SK-N-MC (cell line): ENCODE measurements at regions not wholly inside any gene's neighbourhood (a gene's known extent, or its start where the extent isn't known, plus 50 kb on each side); places are given as distances from the start of the nearest gene placed in this dataset.

ENCODE experiments used
- DNase-seq: peaks from one replicate; pipeline ENCODE4 v3.0.0-alpha.2; 2011; ENCODE audit warnings: low read depth, low spot score
- H3K27ac ChIP-seq: fragments of 200-600 bp; sonication (generic); 2 replicates; pipeline ENCODE4 v1.5.1; 2016; ENCODE audit warnings: mixed run types
- H3K36me3 ChIP-seq: fragments of 200-600 bp; sonication (generic); 2 replicates; pipeline ENCODE4 v1.6.1; 2017; ENCODE audit warnings: antibody characterized with exemption, low read length, mixed read lengths; ENCODE audit not compliant: insufficient read depth
- H3K4me3 ChIP-seq: fragments of 200-600 bp; sonication (generic); 2 replicates; pipeline ENCODE4 v1.5.1; 2016
- H3K9ac ChIP-seq: fragments of 200-600 bp; sonication (generic); 2 replicates; pipeline ENCODE4 v1.8.0; 2017; ENCODE audit warnings: mixed run types, mixed read lengths; ENCODE audit not compliant: insufficient read length
- H3K9me3 ChIP-seq: fragments of 200-600 bp; sonication (generic); 2 replicates; pipeline ENCODE4 v1.6.1; 2017; ENCODE audit warnings: low read depth, mild to moderate bottlenecking, antibody characterized with exemption, low read length, moderate library complexity, mixed read lengths
- EZH2 ChIP-seq: fragments of 200-600 bp; sonication (generic); IDR thresholded peaks from one replicate; pipeline ENCODE4 v1.6.1; 2017; ENCODE audit warnings: antibody characterized with exemption
- FOXP2 ChIP-seq: optimal IDR thresholded peaks from 2 replicates; pipeline ENCODE3; 2011; ENCODE audit warnings: mild to moderate bottlenecking, moderate library complexity; ENCODE audit not compliant: insufficient read depth; ENCODE audit errors: extremely low read length, control extremely low read depth
- POLR2AphosphoS5 ChIP-seq: IDR thresholded peaks from 2 replicates; pipeline ENCODE4 v1.6.1; 2012; ENCODE audit warnings: mild to moderate bottlenecking, low read depth, low read length, borderline replicate concordance

DNA sequence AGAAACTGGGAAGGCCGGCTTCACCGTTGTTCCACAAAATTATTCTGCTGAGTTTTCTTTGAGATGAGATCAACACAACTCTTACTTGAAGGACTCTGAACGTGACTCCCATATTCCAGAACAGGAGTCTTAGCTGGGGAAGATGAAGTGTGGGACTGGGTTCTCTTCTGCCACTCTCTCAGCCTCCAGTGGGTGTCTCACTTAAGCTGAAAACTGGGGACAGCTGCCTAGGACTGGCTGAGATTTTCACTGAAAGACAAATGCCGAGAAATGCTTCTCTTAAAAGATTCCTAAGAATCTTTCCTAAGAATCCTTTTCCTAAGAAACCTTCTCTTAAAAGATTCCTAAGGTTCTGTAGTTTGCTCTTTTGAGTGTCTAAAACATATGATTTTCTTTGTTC, 156.6 kb upstream of the LHCGR start:
- DNase-seq, result no peak
- no peaks in the 10 kb centered on the region for H3K9me3 ChIP-seq
- no peak for TF ChIP-seq POLR2AphosphoS5
- no peak for TF ChIP-seq FOXP2
- TF ChIP-seq EZH2, result no peak

DNA sequence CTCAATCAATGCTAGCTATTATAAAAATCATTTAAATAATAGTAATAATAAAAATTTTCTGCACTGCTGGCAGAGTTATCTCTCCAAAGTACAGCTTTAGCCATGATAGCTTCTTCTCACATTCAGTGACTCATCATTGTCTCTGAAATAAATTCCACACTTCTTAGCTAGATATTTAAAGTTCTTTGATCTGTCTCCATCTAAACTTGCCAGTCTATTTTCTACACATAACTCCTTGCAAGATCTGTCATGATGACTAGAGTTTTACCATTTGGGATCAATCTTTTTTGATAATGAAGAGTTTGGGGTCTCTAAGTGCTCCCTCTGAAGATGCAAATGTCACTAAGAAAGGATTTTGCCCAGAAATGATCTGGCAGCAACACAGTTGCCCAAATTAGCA, 155.4 kb upstream of the LHCGR start:
- no peak for DNase-seq
- TF ChIP-seq EZH2, result no peak
- no peak for TF ChIP-seq POLR2AphosphoS5
- no peak for TF ChIP-seq FOXP2
- Histone ChIP-seq H3K9me3 (no peaks in the 10 kb centered on the region), H3K9ac (no peak overlapping the region), H3K36me3 (no peaks in the 10 kb centered on the region), H3K4me3 (no peak overlapping the region), H3K27ac (no peak overlapping the region)

More for the DNA sequence above, 156.6 kb upstream of the LHCGR start:
- H3K36me3 ChIP-seq, result no peaks in the 10 kb centered on the region
- no peak overlapping the region for H3K27ac ChIP-seq
- H3K4me3 ChIP-seq, result no peak overlapping the region
- H3K9ac ChIP-seq, result no peak overlapping the region

DNA sequence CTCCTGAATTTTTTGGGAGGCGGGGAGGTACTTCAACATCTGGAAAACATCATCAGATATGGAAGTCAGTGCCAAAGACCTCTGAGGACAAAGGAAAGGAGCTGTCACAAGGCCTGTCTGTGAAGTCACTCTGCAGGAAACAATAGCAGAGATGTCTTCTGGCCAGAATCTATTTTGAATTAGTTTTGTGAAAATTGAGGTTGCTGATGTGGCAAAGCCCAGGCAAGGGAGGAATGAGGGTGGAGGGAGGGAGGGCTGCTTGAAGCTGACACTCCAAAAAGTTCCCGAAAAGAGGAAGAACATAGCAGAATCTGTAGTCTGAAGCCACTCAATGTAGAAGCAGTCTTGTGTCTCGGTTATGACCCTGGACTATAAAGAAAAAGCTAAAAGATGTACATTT, 151.1 kb upstream of the LHCGR start:
- no peaks in the 10 kb centered on the region for H3K9me3 ChIP-seq
- no peaks in the 10 kb centered on the region for H3K36me3 ChIP-seq
- TF ChIP-seq POLR2AphosphoS5 (no peak), EZH2 (no peak)
- H3K4me3 ChIP-seq, result no peak overlapping the region
- DNase-seq, result no peak
- H3K9ac ChIP-seq, result no peak overlapping the region
- H3K27ac ChIP-seq, result no peak overlapping the region

DNA sequence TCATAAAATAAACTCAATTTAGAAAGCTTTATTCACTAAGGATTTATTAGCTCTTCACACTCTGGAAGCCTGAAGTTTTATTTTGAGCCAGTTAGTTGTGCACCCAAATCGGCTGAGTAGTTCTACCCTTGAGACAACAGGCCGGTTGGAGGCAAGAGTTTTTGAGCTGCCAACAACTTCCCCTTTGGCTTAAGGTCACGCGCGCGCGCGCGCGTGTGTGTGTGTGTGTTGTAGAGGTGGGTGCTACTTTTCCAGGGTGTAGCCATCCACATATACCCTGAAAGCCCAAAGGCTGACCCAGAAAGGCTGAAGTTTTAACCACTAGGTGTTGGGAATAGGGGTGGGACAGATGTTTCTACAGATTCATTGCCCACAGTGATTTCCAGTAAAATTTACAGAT, 150.2 kb upstream of the LHCGR start:
- no peak for DNase-seq
- TF ChIP-seq EZH2 (no peak), FOXP2 (no peak), POLR2AphosphoS5 (no peak)
- H3K9ac ChIP-seq, result no peak overlapping the region
- H3K36me3 ChIP-seq, result no peaks in the 10 kb centered on the region
- no peak overlapping the region for H3K4me3 ChIP-seq
- H3K9me3 ChIP-seq, result no peaks in the 10 kb centered on the region
- H3K27ac ChIP-seq, result no peak overlapping the region

DNA sequence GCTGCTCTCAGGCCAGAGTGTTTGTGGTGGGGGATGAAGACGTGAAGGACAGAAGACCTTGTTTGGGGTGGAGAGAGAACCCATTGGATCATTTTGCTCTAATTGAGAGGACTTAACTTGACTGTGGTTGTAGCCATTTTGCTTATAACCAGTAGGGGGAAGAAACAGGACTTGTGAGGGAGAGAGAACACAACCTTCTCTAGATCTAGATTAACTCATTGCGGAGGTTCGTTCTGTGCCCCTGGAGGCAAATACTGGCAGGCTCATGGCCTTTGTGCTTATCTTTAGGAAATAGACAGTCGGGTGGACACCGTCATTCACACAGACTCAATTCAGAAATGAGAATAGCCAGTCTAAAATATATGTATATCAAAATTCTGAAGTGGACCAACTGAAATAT, 147.0 kb upstream of the LHCGR start:
- no peak overlapping the region for H3K27ac ChIP-seq
- H3K9ac ChIP-seq, result no peak overlapping the region
- H3K9me3 ChIP-seq, result no peaks in the 10 kb centered on the region
- DNase-seq, result no peak
- H3K36me3 ChIP-seq, result no peaks in the 10 kb centered on the region
- no peak for TF ChIP-seq POLR2AphosphoS5
- no peak overlapping the region for H3K4me3 ChIP-seq

DNA sequence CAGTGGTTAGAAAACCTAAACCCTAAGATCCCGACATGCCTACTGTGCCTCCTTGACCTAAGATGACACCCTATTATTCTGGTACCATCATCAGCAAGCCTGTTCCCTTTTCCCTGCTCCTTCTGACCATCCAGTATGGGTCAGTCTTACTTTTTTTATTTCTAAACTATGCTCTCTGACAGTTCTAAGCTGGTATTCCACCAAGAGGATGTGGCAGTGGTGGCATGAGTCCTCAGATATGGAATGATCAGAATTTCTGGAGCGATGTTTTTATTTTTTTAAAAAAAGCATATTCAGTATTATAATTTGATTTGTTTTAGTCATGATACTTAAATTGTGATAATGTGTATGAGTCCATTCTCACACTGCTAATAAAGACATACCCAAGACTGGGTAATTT, 145.9 kb upstream of the LHCGR start:
- H3K27ac ChIP-seq, result no peak overlapping the region

DNA sequence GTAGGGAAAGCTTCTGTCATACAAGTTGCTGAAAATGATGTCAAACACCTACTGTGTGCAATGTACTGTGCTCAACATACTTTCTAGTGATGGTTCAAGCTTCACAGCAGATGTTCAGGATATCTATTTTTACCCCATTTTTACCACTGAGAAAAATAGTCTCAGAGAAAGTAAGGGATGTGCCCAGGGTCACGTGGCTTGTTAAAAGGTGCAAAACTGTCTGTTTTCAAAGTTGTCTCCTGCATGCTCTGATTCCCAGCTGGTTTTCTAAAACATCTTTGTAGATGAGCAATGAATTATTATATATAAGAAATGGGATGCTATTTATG, 145.5 kb upstream of the LHCGR start:
- H3K27ac ChIP-seq, result no peak overlapping the region
- no peaks in the 10 kb centered on the region for H3K9me3 ChIP-seq
- H3K9ac ChIP-seq, result no peak overlapping the region
- H3K4me3 ChIP-seq, result no peak overlapping the region
- no peaks in the 10 kb centered on the region for H3K36me3 ChIP-seq
- no peak for DNase-seq
- no peak for TF ChIP-seq FOXP2
- no peak for TF ChIP-seq EZH2
- TF ChIP-seq POLR2AphosphoS5, result no peak

More for the DNA sequence above, 145.9 kb upstream of the LHCGR start:
- no peaks in the 10 kb centered on the region for H3K9me3 ChIP-seq
- H3K4me3 ChIP-seq, result no peak overlapping the region
- no peaks in the 10 kb centered on the region for H3K36me3 ChIP-seq
- H3K9ac ChIP-seq, result no peak overlapping the region
- DNase-seq, result no peak
- TF ChIP-seq EZH2, result no peak
- TF ChIP-seq POLR2AphosphoS5, result no peak
- no peak for TF ChIP-seq FOXP2

DNA sequence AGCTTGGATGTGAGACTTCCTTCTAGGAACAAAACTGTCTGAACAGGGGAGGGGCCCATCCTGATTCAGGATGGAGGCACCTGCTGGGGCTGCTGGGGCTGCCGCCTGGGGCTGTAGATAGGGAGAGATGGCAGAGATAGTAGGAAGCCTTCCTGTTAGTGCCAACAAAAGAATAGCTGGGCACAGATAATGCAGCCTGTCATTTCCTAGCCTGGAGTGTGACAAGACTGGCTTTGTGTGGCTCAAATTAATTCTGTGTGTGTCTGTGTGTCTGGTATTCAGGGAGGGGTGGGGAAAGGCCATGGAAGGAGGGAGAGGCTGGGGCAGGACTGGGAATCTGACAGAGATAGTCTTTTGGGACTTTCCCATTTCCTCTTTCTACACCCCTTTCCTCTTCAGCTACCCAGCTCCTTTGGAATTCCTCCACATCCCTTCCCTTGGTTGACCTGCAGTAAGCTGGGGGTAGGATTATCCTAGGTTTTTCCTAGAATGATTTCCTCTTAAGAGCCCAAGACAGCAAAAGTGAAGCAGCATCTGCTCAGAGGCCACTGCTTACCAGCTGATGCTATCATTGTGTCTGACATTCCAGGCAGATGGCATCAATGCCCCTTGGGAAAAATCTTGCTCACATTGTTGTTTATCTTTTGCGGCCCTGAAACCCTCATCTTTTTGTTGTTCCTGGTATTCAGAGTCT, 144.9 kb upstream of the LHCGR start:
- DNase-seq, result no peak
- Histone ChIP-seq H3K4me3 (no peak overlapping the region), H3K9ac (no peak overlapping the region), H3K27ac (no peak overlapping the region), H3K9me3 (no peaks in the 10 kb centered on the region), H3K36me3 (no peaks in the 10 kb centered on the region)
- TF ChIP-seq EZH2 (no peak), POLR2AphosphoS5 (no peak)

DNA sequence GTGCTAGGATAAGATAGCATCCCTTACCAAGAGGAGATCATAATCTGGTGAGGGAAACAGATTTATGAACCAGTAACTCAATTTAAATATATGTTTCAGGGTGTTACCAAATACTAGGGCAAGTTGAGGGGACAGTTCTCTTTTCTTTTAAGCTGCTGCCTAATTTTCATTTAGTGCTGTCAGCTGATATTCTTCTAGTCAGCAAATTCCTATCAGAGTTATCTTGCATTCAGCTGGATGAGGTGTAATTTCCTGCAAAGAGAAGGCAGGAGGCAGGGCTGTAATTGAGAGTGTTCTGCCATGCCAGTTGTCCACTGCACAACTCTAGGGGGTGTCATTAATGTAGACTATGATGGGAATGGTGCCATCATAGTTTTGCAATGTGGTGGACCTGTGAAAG, 141.3 kb upstream of the LHCGR start:
- TF ChIP-seq FOXP2, result no peak
- no peak for TF ChIP-seq EZH2
- no peak for TF ChIP-seq POLR2AphosphoS5
- H3K36me3 ChIP-seq, result no peaks in the 10 kb centered on the region

More for the DNA sequence above, 141.3 kb upstream of the LHCGR start:
- Histone ChIP-seq H3K27ac (no peak overlapping the region), H3K9ac (no peak overlapping the region), H3K9me3 (no peaks in the 10 kb centered on the region), H3K4me3 (no peak overlapping the region)
- no peak for DNase-seq
